Embryonic facial prominence (tissue), 1 donor: ENCODE measurements at regions not wholly inside any gene's neighbourhood (a gene's known extent, or its start where the extent isn't known, plus 50 kb on each side); places are given as distances from the start of the nearest gene placed in this dataset.

Experiments
- DNase-seq: peaks from one replicate; pipeline ENCODE4 v3.0.0-alpha.2; 2016; ENCODE audit errors: extremely low spot score

- DNase-seq = no peak
These were observed 1050.7 kb upstream of the PIK3C3 start for GRCh38 chr18:40904295-40904694.

DNA sequence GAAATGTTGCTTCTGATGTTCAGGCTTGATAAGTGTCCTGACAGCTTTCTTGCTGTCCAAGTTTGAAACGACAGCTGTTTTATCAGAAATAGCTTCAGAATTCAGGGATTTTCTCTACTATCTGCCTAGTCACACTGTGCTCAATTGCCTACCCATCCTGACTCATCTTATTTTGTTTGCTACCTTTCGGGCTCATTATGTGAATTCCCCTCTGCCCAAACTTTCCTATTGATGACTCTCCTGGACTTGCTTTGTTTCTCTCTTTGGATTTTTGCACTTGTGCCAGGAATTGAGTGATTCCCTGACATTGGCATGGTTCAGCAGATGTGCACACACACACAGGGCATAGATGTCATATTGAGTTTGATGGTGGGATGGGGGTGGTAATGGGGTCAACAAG lies 1052.6 kb upstream of the PIK3C3 start:
- no peak for DNase-seq

- no peak for DNase-seq
These were observed 1057.2 kb upstream of the PIK3C3 start for GRCh38 chr18:40897884-40898283.

GRCh38 chr18:40883271-40883670 lies 1071.8 kb upstream of the PIK3C3 start:
- no peak for DNase-seq

GRCh38 chr18:40882468-40882867 lies 1072.6 kb upstream of the PIK3C3 start:
- DNase-seq = no peak

DNA sequence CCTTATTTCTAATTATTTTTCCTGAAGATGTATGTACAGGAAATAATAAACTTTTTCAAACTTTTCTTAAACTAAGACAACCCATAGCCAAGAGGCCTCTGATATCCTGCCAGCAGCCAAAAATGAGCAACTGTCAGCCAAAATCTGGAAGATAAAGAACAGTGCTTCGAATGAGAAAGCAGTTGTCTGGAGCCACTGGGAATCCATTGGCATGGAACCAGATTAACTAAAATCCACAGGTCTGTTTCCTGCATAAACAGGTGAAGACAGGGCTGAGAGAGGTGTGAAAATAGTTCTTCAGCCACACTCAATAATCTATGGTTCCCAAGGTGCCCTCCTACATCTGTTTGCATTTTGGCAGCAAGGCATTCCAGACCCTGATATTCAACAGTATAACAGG lies 1076.7 kb upstream of the PIK3C3 start:
- DNase-seq = no peak

DNA sequence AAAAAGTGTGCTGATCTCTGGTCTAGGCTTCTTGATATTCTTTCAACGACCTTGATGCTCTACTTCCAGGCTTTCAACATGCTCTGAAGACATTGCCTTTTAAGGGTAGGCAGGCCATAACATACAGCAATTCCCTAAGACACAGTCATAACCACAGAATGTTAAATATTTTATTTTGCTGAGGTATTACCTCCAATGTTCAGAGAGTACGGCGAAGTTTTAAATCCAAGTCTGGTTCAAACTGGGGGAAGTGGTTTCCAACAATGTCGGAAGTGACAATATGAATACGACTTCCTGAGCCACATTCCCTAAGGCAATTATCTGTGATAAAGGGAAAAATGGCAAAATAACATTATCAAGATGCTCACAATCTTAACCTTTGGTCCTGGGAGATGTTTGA lies 1077.9 kb upstream of the PIK3C3 start:
- no peak for DNase-seq

- DNase-seq = no peak
These were observed 1079.9 kb upstream of the PIK3C3 start for GRCh38 chr18:40875101-40875615.

DNA sequence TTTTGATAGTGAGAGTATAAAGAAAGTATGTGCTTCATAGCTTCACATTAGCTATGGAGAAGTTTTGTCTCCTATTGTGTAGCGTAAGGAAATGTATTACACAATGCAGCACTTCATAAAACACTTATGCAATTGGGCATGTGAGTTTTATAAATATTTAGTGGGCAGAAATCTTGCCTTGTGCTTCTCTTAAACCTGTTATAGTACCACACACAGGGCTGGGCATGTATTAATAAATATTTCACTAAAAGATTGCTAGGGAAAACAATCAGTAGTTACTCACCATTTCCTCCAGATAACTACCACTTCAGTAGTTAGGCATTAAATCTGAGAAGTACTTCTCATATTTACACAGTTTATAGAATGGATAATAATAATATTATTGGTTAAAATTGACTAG lies 1080.8 kb upstream of the PIK3C3 start:
- DNase-seq = no peak

- DNase-seq = no peak
These were observed 1086.8 kb upstream of the PIK3C3 start for GRCh38 chr18:40868110-40868858.

- DNase-seq = no peak
These were observed 1087.6 kb upstream of the PIK3C3 start for GRCh38 chr18:40867459-40867858.

GRCh38 chr18:40866968-40867367 lies 1088.1 kb upstream of the PIK3C3 start:
- DNase-seq = no peak

DNA sequence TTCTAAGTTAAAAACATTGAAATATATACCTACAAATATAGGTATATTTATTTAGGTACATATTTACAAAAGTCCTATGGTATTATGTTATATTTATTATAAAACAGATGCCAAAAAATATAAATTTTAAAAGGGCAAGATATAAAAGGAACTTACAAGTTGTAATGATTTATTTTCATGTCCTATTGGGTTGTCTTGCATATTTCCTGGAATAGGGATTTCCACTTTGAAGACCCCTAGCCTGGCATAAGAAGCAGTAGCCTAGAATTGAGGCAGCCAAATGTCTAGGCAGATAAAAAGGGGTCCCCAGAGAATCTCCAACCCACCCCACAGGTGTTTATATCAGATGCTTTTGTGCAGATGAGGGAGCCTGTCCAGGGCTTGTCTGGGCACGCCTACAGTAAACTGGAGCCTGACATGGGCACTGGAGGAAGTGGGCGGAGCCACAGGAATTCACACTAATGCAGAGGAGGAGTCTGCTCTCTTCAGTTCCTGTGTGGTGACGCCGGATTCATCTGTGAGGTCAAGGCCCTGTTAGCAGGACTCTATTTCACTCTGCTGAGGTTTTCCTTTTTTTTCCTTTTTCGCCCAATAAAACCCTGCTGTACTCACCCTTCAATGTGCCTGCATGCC lies 1088.9 kb upstream of the PIK3C3 start:
- no peak for DNase-seq

GRCh38 chr18:40864846-40865245 lies 1090.2 kb upstream of the PIK3C3 start:
- DNase-seq = no peak

GRCh38 chr18:40863801-40864200 lies 1091.2 kb upstream of the PIK3C3 start:
- DNase-seq = no peak

DNA sequence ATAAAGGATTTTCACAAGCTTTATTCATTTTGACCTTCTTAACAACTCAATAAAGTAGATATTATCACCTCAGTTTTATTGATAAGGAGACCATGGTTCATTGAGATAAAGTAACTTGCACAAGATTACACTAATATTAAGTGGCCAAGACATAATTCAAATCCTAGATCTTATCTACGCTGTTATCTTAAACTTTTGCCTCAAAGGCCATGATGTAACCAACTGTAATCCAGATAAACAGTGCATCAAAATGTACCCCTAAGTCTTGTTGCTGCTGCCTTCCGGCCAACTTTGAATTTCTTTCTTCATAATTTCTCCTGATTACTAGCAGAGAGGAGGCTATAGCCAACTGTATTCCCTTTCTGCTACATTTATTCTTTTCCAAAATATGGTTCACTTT lies 1094.8 kb upstream of the PIK3C3 start:
- no peak for DNase-seq

GRCh38 chr18:40855661-40856060 lies 1099.4 kb upstream of the PIK3C3 start:
- DNase-seq = no peak

DNA sequence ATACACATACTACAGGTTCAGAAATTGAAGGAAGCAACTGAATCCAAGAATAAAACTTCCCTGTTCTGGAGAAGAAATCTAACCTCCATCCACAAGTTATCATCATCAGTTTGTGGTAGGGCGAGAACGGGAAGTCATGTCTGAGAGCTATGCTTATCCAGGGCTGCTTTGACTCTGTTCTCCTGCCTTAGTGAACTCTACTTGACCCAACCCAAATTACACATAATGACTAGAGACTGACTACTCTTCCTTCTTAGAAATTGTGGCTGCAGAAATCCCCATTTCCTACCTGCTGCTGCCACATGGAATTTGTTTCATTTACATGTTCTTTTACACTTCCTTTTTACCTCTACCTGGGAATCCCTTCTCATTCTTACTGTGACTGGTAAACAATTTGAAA lies 1102.6 kb upstream of the PIK3C3 start:
- DNase-seq = no peak

GRCh38 chr18:40851014-40851429 lies 1104.0 kb upstream of the PIK3C3 start:
- no peak for DNase-seq

DNA sequence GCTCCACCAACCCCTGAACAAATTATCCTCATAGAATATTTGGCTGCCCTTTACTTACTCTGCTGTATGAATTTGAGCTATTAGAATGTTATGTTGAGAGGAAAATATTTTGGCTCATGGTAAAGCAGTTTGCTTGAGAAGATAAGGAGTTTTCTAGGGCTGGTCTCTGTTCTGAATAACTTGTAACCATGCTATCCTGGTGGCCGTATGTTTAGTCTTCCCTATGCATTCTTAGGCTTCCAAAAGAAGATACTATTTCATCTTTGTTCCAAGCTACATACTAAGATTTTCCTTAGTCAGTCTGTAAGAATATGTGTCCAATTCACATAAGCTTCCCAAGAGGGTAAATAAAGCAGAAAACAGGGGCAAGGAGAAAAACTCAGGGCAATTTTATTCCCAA lies 1105.1 kb upstream of the PIK3C3 start:
- DNase-seq = no peak

- DNase-seq = no peak
These were observed 1113.6 kb upstream of the PIK3C3 start for GRCh38 chr18:40841467-40841866.

- DNase-seq = no peak
These were observed 1114.0 kb upstream of the PIK3C3 start for GRCh38 chr18:40841063-40841462.

DNA sequence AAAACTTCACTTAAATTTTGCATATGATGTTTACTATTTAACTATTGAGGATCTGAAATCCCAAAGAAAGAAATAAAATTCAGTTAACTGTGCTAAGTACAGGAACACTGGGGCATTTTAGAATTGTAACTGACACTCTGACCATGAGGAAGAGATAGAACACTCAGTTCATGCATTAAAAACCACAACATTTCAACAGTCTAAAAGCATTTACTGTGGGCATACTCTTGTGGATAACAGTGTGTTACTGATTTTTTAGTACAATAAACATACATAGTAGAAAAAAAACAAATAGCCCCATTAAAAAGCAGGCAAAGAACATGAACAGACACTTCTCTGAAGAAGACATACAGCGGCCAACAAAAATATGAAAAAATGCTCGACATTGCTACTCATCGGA lies 1122.7 kb upstream of the PIK3C3 start:
- DNase-seq = no peak
